K562 (cell line): ENCODE measurements at regions not wholly inside any gene's neighbourhood (a gene's known extent, or its start where the extent isn't known, plus 50 kb on each side); places are given as distances from the start of the nearest gene placed in this dataset.
"Not testable (repeated sequence)": the region's sequence is repeated elsewhere in the genome, so short reads cannot be mapped to it uniquely, and the experiment has no call there.

Experiments
- ATAC-seq: fragments of 200-7000 bp; cut with Tn5 transposase; 3 replicates; pipeline ENCODE4 v1.9.1; 2020; ENCODE audit warnings: moderate library complexity
- BruUV-seq: library from RNA; stranded (reverse); fragments of 400-500 nt; replicated peaks from 2 replicates; lab custom pipeline; 2021; lab: Mats Ljungman, UMichigan
- CTCF ChIA-PET: fragments of 300-600 bp; formaldehyde crosslinking; extraction: SDS; loops from one replicate; lab custom pipeline; 2021; ENCODE audit warnings: low intra/inter-chr PET ratio; lab: Yijun Ruan, JAX
- POLR2A ChIA-PET: fragments of 300-600, 350-650 bp; sonication (Branson Sonifier 250); formaldehyde crosslinking; extraction: SDS; loops from one replicate; lab custom pipeline; 2021; ENCODE audit warnings: antibody characterized with exemption, inconsistent platforms; lab: Yijun Ruan, JAX
- DNase-seq, 4 experiments: peaks; one replicate each; pipeline versions ENCODE4 v3.0.0 to v3.0.0-alpha.2; 2011 to 2018; ENCODE audit warnings: low spot score in 3 of 4, mixed read lengths in 3 of 4; ENCODE audit errors: extremely low read depth in 1 of 4
- FAIRE-seq: peaks from 2 replicates; lab custom pipeline; 2011; peaks lifted over from hg19 to GRCh38; lab: Jason Lieb, UNC
- H2AFZ ChIP-seq: 2 replicates; pipeline ENCODE4 v1.6.0; 2011; ENCODE audit warnings: low read depth, low read length, control low read depth, inconsistent platforms
- H3K27ac ChIP-seq: fragments of 200-600 bp; 3 replicates; pipeline ENCODE4 v1.8.0; 2011; ENCODE audit warnings: low read depth, mild to moderate bottlenecking, control low read depth, inconsistent platforms, low read length, moderate library complexity, mixed read lengths; ENCODE audit errors: extremely low read depth
- H3K27me3 ChIP-seq, 2 experiments: fragments of 300-600 bp in 1 of 2; 2 replicates in 1 of 2; 3 replicates in 1 of 2; pipeline versions ENCODE4 v1.6.0 to v1.8.0; 2011; ENCODE audit warnings: inconsistent platforms in 2 of 2, low read length in 2 of 2, mild to moderate bottlenecking in 1 of 2, mixed read lengths in 1 of 2, moderate library complexity in 1 of 2; ENCODE audit not compliant: control insufficient read depth in 2 of 2, insufficient read depth in 2 of 2
- H3K36me3 ChIP-seq: fragments of 300-600 bp; 3 replicates; pipeline ENCODE4 v1.8.0; 2011; ENCODE audit warnings: mild to moderate bottlenecking, low read length, inconsistent platforms; ENCODE audit not compliant: control insufficient read depth, insufficient read depth
- H3K4me1 ChIP-seq, 2 experiments: fragments of 200-600 bp in 1 of 2; replicated peaks in 1 of 2; 2 replicates in 1 of 2; 3 replicates in 1 of 2; pipeline versions ENCODE4 v1.5.1 to v1.8.0; 2011; ENCODE audit warnings: inconsistent platforms in 2 of 2, low read length in 2 of 2, mild to moderate bottlenecking in 1 of 2, mixed read lengths in 1 of 2, moderate library complexity in 1 of 2; ENCODE audit not compliant: control insufficient read depth in 2 of 2, insufficient read depth in 2 of 2
- H3K4me2 ChIP-seq: 2 replicates; pipeline ENCODE4 v1.6.1; 2011; ENCODE audit warnings: low read length, control low read depth, inconsistent platforms, mixed read lengths; ENCODE audit not compliant: insufficient read depth
- H3K4me3 ChIP-seq: fragments of 200-600 bp; sonication (generic), shearing (Covaris generic); 2 replicates; pipeline ENCODE4 v1.5.1; 2016; ENCODE audit warnings: control low read depth, inconsistent platforms
- H3K79me2 ChIP-seq: fragments of 200-600 bp; 3 replicates; pipeline ENCODE4 v1.8.0; 2011; ENCODE audit warnings: low read length, inconsistent platforms; ENCODE audit not compliant: control insufficient read depth, insufficient read depth
- H3K9ac ChIP-seq, 2 experiments: 2 replicates each; pipeline versions ENCODE4 v1.6.0 to v1.6.1; 2011; ENCODE audit warnings: low read depth in 2 of 2, low read length in 2 of 2, control low read depth in 1 of 2, inconsistent platforms in 1 of 2, mild to moderate bottlenecking in 1 of 2, mixed read lengths in 1 of 2; ENCODE audit not compliant: insufficient read depth in 1 of 2
- H3K9me1 ChIP-seq: one replicate; pipeline ENCODE4 v1.6.0; 2011; ENCODE audit warnings: inconsistent platforms, mild to moderate bottlenecking, low read length, moderate library complexity; ENCODE audit not compliant: control insufficient read depth, insufficient read depth
- H3K9me3 ChIP-seq: replicated peaks from 2 replicates; pipeline ENCODE4 v1.5.1; 2011; ENCODE audit warnings: low read depth, low read length, inconsistent platforms; ENCODE audit not compliant: control insufficient read depth, insufficient read depth
- H4K20me1 ChIP-seq: replicated peaks from 2 replicates; pipeline ENCODE4 v1.6.1; 2011; ENCODE audit warnings: low read length, inconsistent platforms, mixed read lengths; ENCODE audit not compliant: control insufficient read depth, insufficient read depth
- RBBP5 ChIP-seq: fragments of 200-600 bp; sonication (generic); IDR thresholded peaks from 2 replicates; pipeline ENCODE4 v1.6.1; 2012; ENCODE audit warnings: borderline replicate concordance, mild to moderate bottlenecking, low read length, control low read depth, inconsistent platforms; ENCODE audit not compliant: insufficient read depth, poor library complexity, severe bottlenecking
- SMARCA4 ChIP-seq: fragments of 450-650 bp; IDR thresholded peaks from 2 replicates; pipeline ENCODE4 v1.6.1; 2016
- THRB ChIP-seq: fragments of 450-650 bp; formaldehyde crosslinking; conservative IDR thresholded peaks from 2 replicates; pipeline ENCODE4 v1.4.0; 2022; ENCODE audit warnings: mild to moderate bottlenecking, missing genetic modification characterization
- YY1 ChIP-seq, 3 experiments: IDR thresholded peaks; 2 replicates each; pipeline ENCODE4 v1.6.1; 2011; ENCODE audit warnings: low read length in 2 of 3, mild to moderate bottlenecking in 2 of 3, moderate library complexity in 2 of 3, borderline replicate concordance in 1 of 3, control low read depth in 1 of 3, low read depth in 1 of 3; ENCODE audit not compliant: insufficient read depth in 3 of 3, insufficient replicate concordance in 2 of 3, control insufficient read depth in 1 of 3, insufficient read length in 1 of 3; ENCODE audit errors: extremely low read depth in 1 of 3
- WGBS: fragments of 100-300 bp; shearing (Covaris generic); methylation state at CpG from one replicate; pipeline ENCODE4 v1.1.6; 2016; ENCODE audit warnings: low coverage, mixed read lengths; ENCODE audit not compliant: insufficient coverage; ENCODE audit errors: missing lambda C conversion rate; 5-methylcytosine and 5-hydroxymethylcytosine counted together
- in situ Hi-C: fragments of 300-500 bp; cut with MboI; formaldehyde crosslinking; loops from 4 replicates; pipeline ENCODE4 v1.15.0; 2018; ENCODE audit warnings: inconsistent platforms, mixed read lengths
- intact Hi-C: fragments of 100-400 bp; cut with micrococcal nuclease; formaldehyde crosslinking; loops from 2 replicates; pipeline ENCODE4 v1.14.2; 2022

GRCh38 chr9:78143281-78144007 lies 92.4 kb upstream of the CEP78 start:
- H3K9ac ChIP-seq: no peak overlapping the region
- H4K20me1 ChIP-seq: no peaks in the 10 kb centered on the region
- no peak overlapping the region for H3K4me3 ChIP-seq
- in situ Hi-C loops: no loop called here
- no peak overlapping the region for H3K4me2 ChIP-seq
- FAIRE-seq (no peak), ATAC-seq (no peak), DNase-seq (no peak)
- H3K36me3 ChIP-seq: no peaks in the 10 kb centered on the region
- no peaks in the 10 kb centered on the region for H3K9me1 ChIP-seq
- ChIA-PET CTCF (no interaction called here), POLR2A (no interaction called here)
- no peaks in the 10 kb centered on the region for H3K79me2 ChIP-seq
- no peak overlapping the region for H3K27ac ChIP-seq
- H3K9me3 ChIP-seq: no peaks in the 10 kb centered on the region
- H3K4me1 ChIP-seq: no peaks in the 10 kb centered on the region
- WGBS: 0% methylated on average over 3 of the region's 3 CpGs
- TF ChIP-seq YY1 (IDR thresholded peaks at IDR 0.05; ENCODE audit: borderline replicate concordance in 1 of 3, control insufficient read depth in 1 of 3, extremely low read depth in 1 of 3, insufficient read depth in 3 of 3, insufficient read length in 1 of 3, insufficient replicate concordance in 2 of 3, low read depth in 1 of 3, low read length in 2 of 3): no peak
- no peak for TF ChIP-seq RBBP5
- no peak for TF ChIP-seq THRB (CRISPR knock-in tag)
- TF ChIP-seq SMARCA4: no peak
- H2AFZ ChIP-seq: no peak overlapping the region
- H3K27me3 ChIP-seq: no peaks in the 10 kb centered on the region
- BruUV-seq: no TSS peak
- intact Hi-C loops: no loop called here

- DNase-seq, CTCF ChIA-PET, H3K9ac ChIP-seq, POLR2A ChIA-PET, H3K36me3 ChIP-seq, intact Hi-C loops, H4K20me1 ChIP-seq, H3K79me2 ChIP-seq, H3K4me2 ChIP-seq, H3K27ac ChIP-seq, H3K9me1 ChIP-seq, BruUV-seq, ATAC-seq, in situ Hi-C loops, H3K27me3 ChIP-seq, H3K4me1 ChIP-seq, H2AFZ ChIP-seq, H3K9me3 ChIP-seq, FAIRE-seq, H3K4me3 ChIP-seq: not testable (repeated sequence)
- 16% methylated on average over 3 of the region's 3 CpGs for WGBS
Measured at GRCh38 chr9:78142264-78142663, 93.6 kb upstream of the CEP78 start.
